ENCODE measurements at regions not wholly inside any gene's neighbourhood (a gene's known extent, or its start where the extent isn't known, plus 50 kb on each side); places are given as distances from the start of the nearest gene placed in this dataset.

DNA sequence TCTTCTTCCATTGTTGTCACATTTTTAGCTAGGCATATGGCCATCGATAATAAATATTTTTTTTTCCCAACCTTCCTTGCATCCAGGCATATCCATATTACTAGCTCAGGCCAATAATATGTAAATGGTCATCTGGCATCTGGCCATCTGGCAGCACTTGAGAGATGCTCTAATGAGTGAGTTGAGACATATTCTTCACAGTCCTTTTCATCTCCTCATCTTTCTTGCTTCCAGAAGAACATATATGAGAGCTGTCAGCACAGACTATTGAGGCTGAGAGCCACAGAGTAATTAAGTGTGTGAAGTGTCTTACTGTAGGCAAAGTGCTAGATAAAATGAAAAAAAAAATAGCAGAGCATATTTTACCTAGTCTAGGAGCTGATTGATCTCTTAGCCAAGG is 628.4 kb upstream of the TMPRSS15 start:
- DNase-seq (ENCODE audit: low read depth) = no peak
- H3K4me3 ChIP-seq (ENCODE audit: low read depth, low read length) = no peak overlapping the region
- TF ChIP-seq CTCF (conservative IDR thresholded peaks at IDR 0.05; ENCODE audit: low read depth, low read length) = no peak

DNA sequence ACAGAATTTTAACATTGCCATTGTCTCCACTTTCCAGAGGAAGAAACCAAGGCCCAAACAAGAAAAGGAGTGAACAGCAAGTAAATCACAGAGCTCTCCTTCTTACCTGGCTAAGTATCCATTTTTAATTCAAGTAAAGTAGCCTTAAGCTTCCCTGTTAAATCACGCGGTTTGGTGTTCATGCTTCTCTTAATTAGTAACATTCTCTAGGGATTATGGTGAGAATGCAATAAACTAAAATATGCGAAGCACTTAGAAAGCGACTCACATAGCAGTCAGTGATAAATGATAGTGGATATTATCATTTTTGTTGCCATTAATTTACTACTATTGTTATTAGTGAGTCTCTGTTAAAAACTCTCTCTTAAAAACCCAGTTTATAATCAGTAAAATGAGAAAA is 630.5 kb upstream of the TMPRSS15 start:
- TF ChIP-seq CTCF (conservative IDR thresholded peaks at IDR 0.05; ENCODE audit: low read depth, low read length) = no peak
- no peak overlapping the region for H3K4me3 ChIP-seq (ENCODE audit: low read depth, low read length)
- DNase-seq (ENCODE audit: low read depth) = no peak

GRCh38 chr21:19034560-19034959 is 631.0 kb upstream of the TMPRSS15 start:
- DNase-seq (ENCODE audit: low read depth) = no peak
- no peak for TF ChIP-seq CTCF (conservative IDR thresholded peaks at IDR 0.05; ENCODE audit: low read depth, low read length)
- H3K4me3 ChIP-seq (ENCODE audit: low read depth, low read length) = no peak overlapping the region

DNA sequence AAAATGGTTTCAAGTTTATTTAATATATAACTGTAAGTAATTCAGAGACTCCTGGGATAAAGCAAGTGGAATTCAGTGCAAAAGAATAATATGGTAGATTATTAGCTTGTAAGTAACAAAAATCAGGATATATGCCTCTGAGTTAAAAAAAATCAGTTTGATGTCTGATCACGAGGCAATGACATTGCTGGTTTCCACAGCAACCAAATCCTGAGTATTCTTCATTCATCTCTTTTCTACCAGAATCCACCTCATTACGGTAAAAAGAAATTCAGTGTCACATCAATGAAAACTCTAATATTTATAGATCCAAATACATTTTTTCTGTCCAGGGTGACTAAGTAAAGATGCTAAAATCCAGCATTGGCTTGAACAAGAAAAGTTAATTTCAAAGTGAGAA is 642.3 kb upstream of the TMPRSS15 start:
- no peak overlapping the region for H3K4me3 ChIP-seq (ENCODE audit: low read depth, low read length)
- DNase-seq (ENCODE audit: low read depth) = no peak
- no peak for TF ChIP-seq CTCF (conservative IDR thresholded peaks at IDR 0.05; ENCODE audit: low read depth, low read length)

- no peak overlapping the region for H3K4me3 ChIP-seq (ENCODE audit: low read depth, low read length)
- DNase-seq (ENCODE audit: low read depth) = no peak
- TF ChIP-seq CTCF (conservative IDR thresholded peaks at IDR 0.05; ENCODE audit: low read depth, low read length) = no peak
These were observed 644.6 kb upstream of the TMPRSS15 start for GRCh38 chr21:19048098-19048672.

DNA sequence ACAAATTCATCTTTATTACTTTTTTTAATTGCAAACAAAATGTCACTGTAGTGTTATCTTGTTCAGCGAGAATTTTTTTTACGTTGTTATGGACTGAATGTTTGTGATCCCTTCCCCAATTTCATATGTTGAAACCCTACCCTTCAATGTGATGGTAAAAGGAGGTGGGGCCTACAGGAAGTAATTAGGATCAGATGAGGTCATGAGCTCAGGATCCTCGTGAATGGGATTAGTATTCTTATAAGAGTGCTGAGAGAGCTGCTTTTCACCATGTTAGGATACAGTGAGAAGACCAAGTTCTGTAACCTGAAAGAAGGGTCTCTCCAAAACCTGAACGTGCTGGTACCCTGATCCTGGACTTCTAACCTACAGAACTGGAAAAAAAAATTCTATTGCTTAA is 646.0 kb upstream of the TMPRSS15 start:
- no peak overlapping the region for H3K4me3 ChIP-seq (ENCODE audit: low read depth, low read length)
- TF ChIP-seq CTCF (conservative IDR thresholded peaks at IDR 0.05; ENCODE audit: low read depth, low read length) = no peak
- no peak for DNase-seq (ENCODE audit: low read depth)

DNA sequence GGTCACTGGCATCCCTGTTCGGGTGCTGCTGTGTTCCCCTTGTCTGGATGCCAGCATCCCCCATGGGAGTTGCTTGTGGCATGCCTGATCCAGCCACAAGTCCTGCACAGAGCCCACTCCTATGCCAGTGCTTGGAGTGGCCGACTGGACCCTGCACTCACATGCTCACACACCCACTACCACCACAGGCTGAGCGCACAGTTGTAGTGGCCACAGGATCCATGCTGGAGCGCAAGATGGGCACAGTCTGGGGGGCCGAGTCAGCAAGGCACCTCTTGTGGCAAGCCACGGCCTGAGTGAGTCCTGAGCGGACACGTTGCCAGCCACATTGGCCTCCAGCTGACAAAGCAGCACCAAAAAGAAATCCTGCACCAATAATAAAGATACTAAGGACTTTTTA is 661.6 kb upstream of the TMPRSS15 start:
- DNase-seq (ENCODE audit: low read depth) = no peak
- H3K4me3 ChIP-seq (ENCODE audit: low read depth, low read length) = no peak overlapping the region
- no peak for TF ChIP-seq CTCF (conservative IDR thresholded peaks at IDR 0.05; ENCODE audit: low read depth, low read length)

Measured in epithelial cell of proximal tubule (primary cell).